HEK293T (cell line): ENCODE measurements at regions not wholly inside any gene's neighbourhood (a gene's known extent, or its start where the extent isn't known, plus 50 kb on each side); places are given as distances from the start of the nearest gene placed in this dataset.

ENCODE experiments used
- CTCF ChIA-PET: fragments of 350-600 bp; formaldehyde crosslinking; extraction: SDS; loops from one replicate; lab custom pipeline; 2021; ENCODE audit warnings: antibody characterized with exemption, inconsistent platforms; lab: Yijun Ruan, JAX
- POLR2A ChIA-PET: fragments of 350-600 bp; formaldehyde crosslinking; extraction: SDS; loops from one replicate; lab custom pipeline; 2020; ENCODE audit warnings: antibody characterized with exemption, inconsistent platforms; lab: Yijun Ruan, JAX
- DNase-seq: peaks from one replicate; pipeline ENCODE4 v3.0.0; 2012; ENCODE audit warnings: mixed read lengths; ENCODE audit errors: extremely low spot score
- ARNT ChIP-seq: fragments of 450-650 bp; IDR thresholded peaks from 2 replicates; pipeline ENCODE4 v1.6.1; 2017; ENCODE audit warnings: mild to moderate bottlenecking
- BHLHE40 ChIP-seq: fragments of 450-650 bp; IDR thresholded peaks from 2 replicates; pipeline ENCODE4 v1.6.1; 2016; ENCODE audit warnings: mild to moderate bottlenecking, moderate library complexity, borderline replicate concordance
- CTBP1 ChIP-seq: fragments of 450-650 bp; IDR thresholded peaks from 2 replicates; pipeline ENCODE4 v1.6.1; 2016; ENCODE audit warnings: borderline replicate concordance
- ELF4 ChIP-seq: fragments of 450-650 bp; IDR thresholded peaks from 2 replicates; pipeline ENCODE4 v1.6.1; 2017; ENCODE audit warnings: antibody characterized with exemption
- FOXA1 ChIP-seq: fragments of 450-650 bp; IDR thresholded peaks from 2 replicates; pipeline ENCODE4 v1.6.1; 2016; ENCODE audit warnings: mild to moderate bottlenecking
- FOXK2 ChIP-seq: fragments of 450-650 bp; IDR thresholded peaks from 2 replicates; pipeline ENCODE4 v1.6.1; 2016; ENCODE audit warnings: mild to moderate bottlenecking
- FOXM1 ChIP-seq: fragments of 450-650 bp; IDR thresholded peaks from 2 replicates; pipeline ENCODE4 v1.6.1; 2017; ENCODE audit warnings: mild to moderate bottlenecking, borderline replicate concordance
- HDGF ChIP-seq: fragments of 450-650 bp; IDR thresholded peaks from 2 replicates; pipeline ENCODE4 v1.6.1; 2017; ENCODE audit warnings: antibody characterized with exemption, borderline replicate concordance
- L3MBTL2 ChIP-seq: fragments of 450-650 bp; conservative IDR thresholded peaks from 2 replicates; pipeline ENCODE4 v1.6.1; 2016; ENCODE audit warnings: mild to moderate bottlenecking
- LEF1 ChIP-seq: fragments of 450-650 bp; IDR thresholded peaks from 2 replicates; pipeline ENCODE4 v1.6.1; 2017; ENCODE audit warnings: mild to moderate bottlenecking, borderline replicate concordance
- NFRKB ChIP-seq: fragments of 450-650 bp; IDR thresholded peaks from 2 replicates; pipeline ENCODE4 v1.6.1; 2016; ENCODE audit warnings: mild to moderate bottlenecking, moderate library complexity
- PKNOX1 ChIP-seq: fragments of 450-650 bp; IDR thresholded peaks from 2 replicates; pipeline ENCODE4 v1.6.1; 2016
- SP1 ChIP-seq: fragments of 450-650 bp; IDR thresholded peaks from 2 replicates; pipeline ENCODE4 v1.6.1; 2017
- SUZ12 ChIP-seq: fragments of 450-650 bp; IDR thresholded peaks from 2 replicates; pipeline ENCODE4 v1.6.1; 2016; ENCODE audit warnings: mild to moderate bottlenecking
- TARDBP ChIP-seq: fragments of 450-650 bp; IDR thresholded peaks from 2 replicates; pipeline ENCODE4 v1.6.1; 2016
- ZNF384 ChIP-seq: fragments of 450-650 bp; IDR thresholded peaks from 2 replicates; pipeline ENCODE4 v1.6.1; 2016

- ChIA-PET CTCF (no interaction called here), POLR2A (no interaction called here)
- no peak for TF ChIP-seq ELF4
- no peak for TF ChIP-seq HDGF
- no peak for TF ChIP-seq ZNF384
- TF ChIP-seq SP1 = no peak
- TF ChIP-seq PKNOX1 = no peak
- TF ChIP-seq FOXK2 = no peak
- TF ChIP-seq LEF1 = no peak
- no peak for TF ChIP-seq ARNT
- no peak for TF ChIP-seq TARDBP
- TF ChIP-seq FOXM1 = no peak
- TF ChIP-seq CTBP1 = no peak
- no peak for TF ChIP-seq SUZ12
- TF ChIP-seq BHLHE40 = no peak
- TF ChIP-seq FOXA1 = no peak
- TF ChIP-seq NFRKB = no peak
- TF ChIP-seq L3MBTL2 = no peak
- no peak for DNase-seq
Measured at GRCh38 chr10:129170812-129171211, 296.2 kb upstream of the MGMT start.

GRCh38 chr10:129171812-129172211, 295.2 kb upstream of the MGMT start:
- TF ChIP-seq CTBP1 (no peak), FOXK2 (no peak), ARNT (no peak), TARDBP (no peak), SP1 (no peak), FOXM1 (no peak), ZNF384 (no peak), LEF1 (no peak), HDGF (no peak), L3MBTL2 (no peak), ELF4 (no peak), SUZ12 (no peak), FOXA1 (no peak), PKNOX1 (no peak), NFRKB (no peak), BHLHE40 (no peak)
- POLR2A ChIA-PET = no interaction called here
- CTCF ChIA-PET = no interaction called here
- DNase-seq = no peak

- ChIA-PET POLR2A (no interaction called here), CTCF (no interaction called here)
- no peak for TF ChIP-seq SUZ12
- no peak for TF ChIP-seq NFRKB
- TF ChIP-seq FOXK2 = no peak
- no peak for TF ChIP-seq PKNOX1
- TF ChIP-seq ARNT = no peak
- TF ChIP-seq CTBP1 = no peak
- TF ChIP-seq FOXA1 = no peak
- no peak for TF ChIP-seq L3MBTL2
- TF ChIP-seq HDGF = no peak
- no peak for TF ChIP-seq SP1
- DNase-seq = no peak
Measured at GRCh38 chr10:129174232-129175014, 292.6 kb upstream of the MGMT start.

- POLR2A ChIA-PET = no interaction called here
- DNase-seq = no peak
- CTCF ChIA-PET = no interaction called here
- no peak for TF ChIP-seq SP1
- TF ChIP-seq L3MBTL2 = no peak
- no peak for TF ChIP-seq NFRKB
- no peak for TF ChIP-seq FOXM1
- no peak for TF ChIP-seq ZNF384
- TF ChIP-seq SUZ12 = no peak
- no peak for TF ChIP-seq FOXA1
- TF ChIP-seq HDGF = no peak
- no peak for TF ChIP-seq TARDBP
- no peak for TF ChIP-seq LEF1
- TF ChIP-seq ARNT = no peak
- no peak for TF ChIP-seq PKNOX1
- no peak for TF ChIP-seq BHLHE40
- no peak for TF ChIP-seq FOXK2
- no peak for TF ChIP-seq ELF4
- no peak for TF ChIP-seq CTBP1
Measured at GRCh38 chr10:129179245-129179971, 287.6 kb upstream of the MGMT start.

GRCh38 chr10:129179972-129180678, 286.9 kb upstream of the MGMT start:
- no peak for TF ChIP-seq SP1
- TF ChIP-seq BHLHE40 = no peak
- no peak for TF ChIP-seq NFRKB
- no peak for TF ChIP-seq FOXM1
- no peak for TF ChIP-seq HDGF
- no peak for TF ChIP-seq CTBP1
- TF ChIP-seq ARNT = no peak
- no peak for TF ChIP-seq FOXK2
- DNase-seq = no peak
- POLR2A ChIA-PET = no interaction called here
- CTCF ChIA-PET = no interaction called here
